HEK293 (cell line): ENCODE measurements at regions not wholly inside any gene's neighbourhood (a gene's known extent, or its start where the extent isn't known, plus 50 kb on each side); places are given as distances from the start of the nearest gene placed in this dataset.

Source experiments
- CTCF ChIA-PET: fragments of 350-600 bp; formaldehyde crosslinking; extraction: SDS; loops from one replicate; lab custom pipeline; 2021; ENCODE audit warnings: antibody characterized with exemption; lab: Yijun Ruan, JAX
- POLR2A ChIA-PET: fragments of 300-600 bp; formaldehyde crosslinking; extraction: SDS; loops from one replicate; lab custom pipeline; 2020; ENCODE audit warnings: antibody characterized with exemption, inconsistent platforms; lab: Yijun Ruan, JAX
- H3K27ac ChIP-seq: fragments of 200-500 bp; sonication (Bioruptor generic); 2 replicates; pipeline ENCODE4 v1.5.1; 2014; ENCODE audit warnings: low read depth, low read length, control low read depth, inconsistent platforms; ENCODE audit errors: extremely low read depth
- H3K36me3 ChIP-seq, 2 experiments: fragments of 200-500 bp in 1 of 2; sonication (Bioruptor generic) in 1 of 2; 1 replicate in 1 of 2; 2 replicates in 1 of 2; pipeline ENCODE4 v1.5.1; 2014 to 2017; ENCODE audit warnings: inconsistent platforms in 2 of 2, low read length in 2 of 2; ENCODE audit not compliant: control insufficient read depth in 2 of 2, insufficient read depth in 1 of 2
- H3K4me1 ChIP-seq: fragments of 200-500 bp; sonication (Bioruptor generic); 2 replicates; pipeline ENCODE4 v1.5.1; 2014; ENCODE audit warnings: mild to moderate bottlenecking, low read length, inconsistent platforms; ENCODE audit not compliant: control insufficient read depth, insufficient read depth
- H3K4me3 ChIP-seq: 2 replicates; pipeline ENCODE4 v1.5.1; 2011; ENCODE audit warnings: low read depth, mild to moderate bottlenecking, control low read depth, low read length, moderate library complexity
- H3K9me3 ChIP-seq: fragments of 200-500 bp; sonication (Bioruptor generic); 2 replicates; pipeline ENCODE4 v1.5.1; 2014; ENCODE audit warnings: low read depth, low read length, inconsistent platforms; ENCODE audit not compliant: control insufficient read depth, insufficient read depth
- BCL11A ChIP-seq: fragments of 450-650 bp; formaldehyde crosslinking; IDR thresholded peaks from 2 replicates; pipeline ENCODE4 v1.5.1; 2016; ENCODE audit warnings: low read depth, missing biosample characterization, missing genetic modification characterization
- HOXD13 ChIP-seq: sonication (generic); formaldehyde crosslinking; IDR thresholded peaks from 2 replicates; pipeline ENCODE4 v1.8.0; 2022; ENCODE audit warnings: missing genetic modification reagents, borderline replicate concordance
- KLF16 ChIP-seq: fragments of 450-650 bp; formaldehyde crosslinking; IDR thresholded peaks from 2 replicates; pipeline ENCODE4 v1.5.1; 2017; ENCODE audit warnings: missing biosample characterization, missing genetic modification characterization
- SETDB1 ChIP-seq: IDR thresholded peaks from one replicate; pipeline ENCODE4 v1.6.1; 2017; ENCODE audit warnings: mild to moderate bottlenecking, low read length, moderate library complexity, mixed read lengths; ENCODE audit not compliant: insufficient read length
- YY2 ChIP-seq: fragments of 450-650 bp; formaldehyde crosslinking; IDR thresholded peaks from 2 replicates; pipeline ENCODE4 v1.5.1; 2016; ENCODE audit warnings: missing biosample characterization, missing genetic modification characterization
- ZBTB7A ChIP-seq: fragments of 450-650 bp; formaldehyde crosslinking; IDR thresholded peaks from 2 replicates; pipeline ENCODE4 v1.5.1; 2016; ENCODE audit warnings: low read depth, missing biosample characterization, missing genetic modification characterization
- ZIC2 ChIP-seq: fragments of 450-650 bp; formaldehyde crosslinking; IDR thresholded peaks from 2 replicates; pipeline ENCODE4 v1.5.1; 2016; ENCODE audit warnings: missing biosample characterization, missing genetic modification characterization
- ZNF155 ChIP-seq: fragments of 450-650 bp; formaldehyde crosslinking; IDR thresholded peaks from 2 replicates; pipeline ENCODE4 v1.5.1; 2016; ENCODE audit warnings: missing biosample characterization, missing genetic modification characterization
- ZNF169 ChIP-seq: fragments of 450-650 bp; formaldehyde crosslinking; IDR thresholded peaks from 2 replicates; pipeline ENCODE4 v1.5.1; 2016; ENCODE audit warnings: missing biosample characterization, missing genetic modification characterization
- ZNF223 ChIP-seq: fragments of 450-650 bp; formaldehyde crosslinking; IDR thresholded peaks from 2 replicates; pipeline ENCODE4 v1.5.1; 2016; ENCODE audit warnings: missing biosample characterization, missing genetic modification characterization
- ZNF239 ChIP-seq: fragments of 450-650 bp; formaldehyde crosslinking; IDR thresholded peaks from 2 replicates; pipeline ENCODE4 v1.5.1; 2016; ENCODE audit warnings: missing biosample characterization, missing genetic modification characterization
- ZNF24 ChIP-seq: fragments of 450-650 bp; formaldehyde crosslinking; IDR thresholded peaks from 2 replicates; pipeline ENCODE4 v1.5.1; 2016; ENCODE audit warnings: missing biosample characterization, missing genetic modification characterization
- ZNF366 ChIP-seq: fragments of 450-650 bp; formaldehyde crosslinking; conservative IDR thresholded peaks from 2 replicates; pipeline ENCODE4 v1.5.1; 2016; ENCODE audit warnings: missing biosample characterization, missing genetic modification characterization
- ZNF473 ChIP-seq: fragments of 450-650 bp; formaldehyde crosslinking; IDR thresholded peaks from 2 replicates; pipeline ENCODE4 v1.5.1; 2017; ENCODE audit warnings: missing biosample characterization, missing genetic modification characterization
- ZNF501 ChIP-seq: fragments of 450-650 bp; formaldehyde crosslinking; IDR thresholded peaks from 2 replicates; pipeline ENCODE4 v1.5.1; 2016; ENCODE audit warnings: missing biosample characterization, missing genetic modification characterization
- ZNF529 ChIP-seq: fragments of 450-650 bp; formaldehyde crosslinking; IDR thresholded peaks from 2 replicates; pipeline ENCODE4 v1.5.1; 2017; ENCODE audit warnings: missing genetic modification characterization, missing biosample characterization; ENCODE audit not compliant: insufficient replicate concordance
- ZNF561 ChIP-seq: fragments of 450-650 bp; IDR thresholded peaks from 2 replicates; pipeline ENCODE4 v1.5.1; 2018; ENCODE audit warnings: missing biosample characterization, missing genetic modification characterization, borderline replicate concordance
- ZNF600 ChIP-seq: fragments of 450-650 bp; formaldehyde crosslinking; IDR thresholded peaks from 2 replicates; pipeline ENCODE4 v1.5.1; 2016; ENCODE audit warnings: missing biosample characterization, missing genetic modification characterization
- ZNF629 ChIP-seq: fragments of 450-650 bp; formaldehyde crosslinking; IDR thresholded peaks from 2 replicates; pipeline ENCODE4 v1.5.1; 2017; ENCODE audit warnings: missing biosample characterization, missing genetic modification characterization
- ZSCAN16 ChIP-seq: fragments of 450-650 bp; formaldehyde crosslinking; IDR thresholded peaks from 2 replicates; pipeline ENCODE4 v1.5.1; 2016; ENCODE audit warnings: missing biosample characterization, missing genetic modification characterization
- TF ChIP-seq, protein P1 (sequence below): fragments of 450-650 bp; formaldehyde crosslinking; IDR thresholded peaks from 2 replicates; pipeline ENCODE4 v1.5.1; 2017; ENCODE audit warnings: missing biosample characterization, missing genetic modification characterization
- TF ChIP-seq, protein P2 (sequence below): fragments of 450-650 bp; formaldehyde crosslinking; IDR thresholded peaks from 2 replicates; pipeline ENCODE4 v1.5.1; 2016; ENCODE audit warnings: missing biosample characterization, missing genetic modification characterization
- TF ChIP-seq, protein P3 (sequence below): fragments of 450-650 bp; formaldehyde crosslinking; IDR thresholded peaks from 2 replicates; pipeline ENCODE4 v1.5.1; 2016; ENCODE audit warnings: missing biosample characterization, missing genetic modification characterization, low read depth

DNA sequence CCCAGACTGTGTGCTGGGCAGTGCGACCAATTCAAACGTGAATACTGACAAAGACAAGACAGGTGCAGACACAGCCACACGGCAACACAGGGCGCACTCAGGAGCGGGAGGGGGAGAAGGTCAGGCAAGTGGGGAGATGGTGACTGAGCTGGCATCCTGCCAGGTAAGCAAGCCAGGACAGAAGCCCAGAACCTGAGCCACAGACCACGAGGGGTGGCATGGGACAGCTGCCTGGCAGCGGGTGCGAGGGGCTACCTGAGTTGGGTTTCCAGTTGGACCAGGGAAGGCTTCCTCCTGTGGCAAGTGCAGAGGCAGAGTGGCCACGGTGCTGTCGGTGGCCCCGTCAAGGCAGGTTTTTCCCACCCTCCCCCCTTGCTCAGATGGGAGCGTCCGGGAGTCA is 215.2 kb upstream of the ARID1B start:
- no peaks in the 10 kb centered on the region for H3K4me1 ChIP-seq

DNA sequence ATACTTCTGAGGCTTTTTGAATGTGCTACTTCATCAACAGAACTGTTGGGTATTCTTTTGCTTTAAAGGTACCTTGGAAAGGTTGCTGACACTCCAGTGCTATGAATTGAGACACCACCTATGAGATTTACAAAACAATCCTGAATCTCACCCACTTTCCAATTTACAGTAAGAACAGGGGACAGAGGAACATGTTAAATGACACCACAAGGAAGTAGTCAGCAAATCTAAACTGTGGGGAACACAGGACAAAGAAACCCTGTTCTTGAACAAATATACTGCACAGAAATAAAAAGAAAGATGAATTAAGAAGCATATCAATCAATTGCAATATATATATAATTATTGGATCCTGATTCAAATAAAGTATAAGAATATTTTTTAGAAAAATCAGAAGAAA is 216.7 kb upstream of the ARID1B start:
- POLR2A ChIA-PET = no interaction called here
- Histone ChIP-seq H3K4me1 (no peaks in the 10 kb centered on the region), H3K36me3 (no peaks in the 10 kb centered on the region), H3K27ac (no peak overlapping the region), H3K9me3 (no peaks in the 10 kb centered on the region), H3K4me3 (no peak overlapping the region)
- TF ChIP-seq ZNF169 (no peak), ZNF24 (tag by site-specific recombination) (no peak), ZNF155 (tag by site-specific recombination) (no peak), ZNF473 (tag by site-specific recombination) (no peak), ZSCAN16 (tag by site-specific recombination) (no peak), KLF16 (tag by site-specific recombination) (no peak), ZNF366 (tag by site-specific recombination) (no peak), SETDB1 (peak; percentile 87), BCL11A (tag by site-specific recombination) (no peak), ZNF529 (tag by site-specific recombination) (peak; percentile 50)
- TF ChIP-seq, protein P1, sequence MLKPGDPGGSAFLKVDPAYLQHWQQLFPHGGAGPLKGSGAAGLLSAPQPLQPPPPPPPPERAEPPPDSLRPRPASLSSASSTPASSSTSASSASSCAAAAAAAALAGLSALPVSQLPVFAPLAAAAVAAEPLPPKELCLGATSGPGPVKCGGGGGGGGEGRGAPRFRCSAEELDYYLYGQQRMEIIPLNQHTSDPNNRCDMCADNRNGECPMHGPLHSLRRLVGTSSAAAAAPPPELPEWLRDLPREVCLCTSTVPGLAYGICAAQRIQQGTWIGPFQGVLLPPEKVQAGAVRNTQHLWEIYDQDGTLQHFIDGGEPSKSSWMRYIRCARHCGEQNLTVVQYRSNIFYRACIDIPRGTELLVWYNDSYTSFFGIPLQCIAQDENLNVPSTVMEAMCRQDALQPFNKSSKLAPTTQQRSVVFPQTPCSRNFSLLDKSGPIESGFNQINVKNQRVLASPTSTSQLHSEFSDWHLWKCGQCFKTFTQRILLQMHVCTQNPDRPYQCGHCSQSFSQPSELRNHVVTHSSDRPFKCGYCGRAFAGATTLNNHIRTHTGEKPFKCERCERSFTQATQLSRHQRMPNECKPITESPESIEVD (tag by site-specific recombination) = no peak
- CTCF ChIA-PET = interaction anchor here (1.1 kb wide), 1 partner anchor 672 kb away, joined by 3 read pairs; no protein-coding TSS in a partner anchor

More for the DNA sequence above, 215.2 kb upstream of the ARID1B start:
- TF ChIP-seq ZNF501 (tag by site-specific recombination) (no peak), HOXD13 (CRISPR knock-in tag) (no peak), ZNF600 (no peak), ZNF561 (tag by site-specific recombination) (no peak), ZIC2 (tag by site-specific recombination) (no peak), YY2 (tag by site-specific recombination) (no peak), ZNF223 (no peak), ZNF629 (tag by site-specific recombination) (no peak), ZBTB7A (no peak), ZNF239 (tag by site-specific recombination) (no peak)
- TF ChIP-seq, protein P2, sequence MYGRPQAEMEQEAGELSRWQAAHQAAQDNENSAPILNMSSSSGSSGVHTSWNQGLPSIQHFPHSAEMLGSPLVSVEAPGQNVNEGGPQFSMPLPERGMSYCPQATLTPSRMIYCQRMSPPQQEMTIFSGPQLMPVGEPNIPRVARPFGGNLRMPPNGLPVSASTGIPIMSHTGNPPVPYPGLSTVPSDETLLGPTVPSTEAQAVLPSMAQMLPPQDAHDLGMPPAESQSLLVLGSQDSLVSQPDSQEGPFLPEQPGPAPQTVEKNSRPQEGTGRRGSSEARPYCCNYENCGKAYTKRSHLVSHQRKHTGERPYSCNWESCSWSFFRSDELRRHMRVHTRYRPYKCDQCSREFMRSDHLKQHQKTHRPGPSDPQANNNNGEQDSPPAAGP (tag by site-specific recombination) = no peak
- TF ChIP-seq, protein P3, sequence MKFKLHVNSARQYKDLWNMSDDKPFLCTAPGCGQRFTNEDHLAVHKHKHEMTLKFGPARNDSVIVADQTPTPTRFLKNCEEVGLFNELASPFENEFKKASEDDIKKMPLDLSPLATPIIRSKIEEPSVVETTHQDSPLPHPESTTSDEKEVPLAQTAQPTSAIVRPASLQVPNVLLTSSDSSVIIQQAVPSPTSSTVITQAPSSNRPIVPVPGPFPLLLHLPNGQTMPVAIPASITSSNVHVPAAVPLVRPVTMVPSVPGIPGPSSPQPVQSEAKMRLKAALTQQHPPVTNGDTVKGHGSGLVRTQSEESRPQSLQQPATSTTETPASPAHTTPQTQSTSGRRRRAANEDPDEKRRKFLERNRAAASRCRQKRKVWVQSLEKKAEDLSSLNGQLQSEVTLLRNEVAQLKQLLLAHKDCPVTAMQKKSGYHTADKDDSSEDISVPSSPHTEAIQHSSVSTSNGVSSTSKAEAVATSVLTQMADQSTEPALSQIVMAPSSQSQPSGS (tag by site-specific recombination) = no peak
- CTCF ChIA-PET = interaction anchor here (0.7 kb wide), 1 partner anchor 1129 kb away, joined by 3 read pairs; no protein-coding TSS in a partner anchor
- Histone ChIP-seq H3K4me3 (no peak overlapping the region), H3K9me3 (no peaks in the 10 kb centered on the region), H3K36me3 (no peaks in the 10 kb centered on the region), H3K27ac (no peak overlapping the region)
- POLR2A ChIA-PET = no interaction called here
